GM21367 (cell line): ENCODE measurements at regions not wholly inside any gene's neighbourhood (a gene's known extent, or its start where the extent isn't known, plus 50 kb on each side); places are given as distances from the start of the nearest gene placed in this dataset.
A peak's percentile ranks its signal among the peaks of the same experiment; 100 is the strongest.
"Not testable (repeated sequence)": the region's sequence is repeated elsewhere in the genome, so short reads cannot be mapped to it uniquely, and the experiment has no call there.

Experiments
- ATAC-seq: cut with Tn5 transposase; IDR thresholded peaks from one replicate; pipeline ENCODE4 v1.9.1; 2021; ENCODE audit not compliant: unreplicated experiment

- no peak for ATAC-seq
Measured at GRCh38 chr2:219830353-219830738, 202.9 kb downstream of the SLC4A3 start.

GRCh38 chr2:219831957-219832356, 204.5 kb downstream of the SLC4A3 start:
- ATAC-seq: no peak

- ATAC-seq: no peak
Measured at GRCh38 chr2:219832904-219833303, 205.5 kb downstream of the SLC4A3 start.

DNA sequence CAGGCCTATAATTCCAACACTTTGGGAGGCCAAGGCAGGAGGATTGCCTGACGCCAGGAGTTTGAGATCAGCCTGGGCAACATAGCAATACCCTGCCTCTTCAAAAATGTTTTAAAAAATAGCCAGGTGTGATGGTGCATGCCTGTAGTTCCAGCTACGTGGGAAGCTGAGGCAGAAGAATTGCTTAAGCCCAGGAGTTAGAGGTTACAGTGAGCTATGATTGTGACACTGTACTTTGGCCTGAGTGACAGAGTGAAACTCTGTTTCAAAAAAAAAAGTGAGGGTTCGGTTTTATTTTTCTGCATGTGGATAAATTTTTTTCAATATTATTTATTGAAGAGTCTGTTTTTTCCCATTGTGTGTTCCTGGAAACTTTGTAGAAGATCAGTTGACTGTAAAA, 208.1 kb downstream of the SLC4A3 start:
- no peak for ATAC-seq

DNA sequence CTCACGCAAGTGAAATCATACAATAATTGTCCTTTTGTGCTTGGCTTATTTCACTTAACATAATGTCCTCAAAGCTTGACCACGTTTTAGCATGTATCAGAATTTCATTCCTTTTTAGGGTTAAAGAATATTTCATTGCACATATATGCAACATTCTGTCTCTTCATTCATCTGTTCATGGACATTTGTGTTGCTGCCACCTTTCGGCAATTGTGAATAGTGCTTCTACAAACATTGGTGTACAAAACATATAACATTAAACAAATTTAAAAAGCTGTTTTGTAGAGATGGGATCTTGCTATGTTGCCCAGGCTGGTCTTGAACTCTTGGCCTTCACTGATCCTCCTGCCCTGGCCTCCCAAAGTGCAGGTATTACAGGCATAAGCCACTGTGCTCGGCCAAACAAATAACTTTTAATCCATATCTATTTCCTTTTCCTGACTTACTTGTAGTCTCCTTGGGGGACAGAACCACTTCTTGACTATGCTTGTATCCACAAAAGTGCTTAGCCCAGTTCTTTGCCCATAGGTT, 209.3 kb downstream of the SLC4A3 start:
- ATAC-seq: no peak

DNA sequence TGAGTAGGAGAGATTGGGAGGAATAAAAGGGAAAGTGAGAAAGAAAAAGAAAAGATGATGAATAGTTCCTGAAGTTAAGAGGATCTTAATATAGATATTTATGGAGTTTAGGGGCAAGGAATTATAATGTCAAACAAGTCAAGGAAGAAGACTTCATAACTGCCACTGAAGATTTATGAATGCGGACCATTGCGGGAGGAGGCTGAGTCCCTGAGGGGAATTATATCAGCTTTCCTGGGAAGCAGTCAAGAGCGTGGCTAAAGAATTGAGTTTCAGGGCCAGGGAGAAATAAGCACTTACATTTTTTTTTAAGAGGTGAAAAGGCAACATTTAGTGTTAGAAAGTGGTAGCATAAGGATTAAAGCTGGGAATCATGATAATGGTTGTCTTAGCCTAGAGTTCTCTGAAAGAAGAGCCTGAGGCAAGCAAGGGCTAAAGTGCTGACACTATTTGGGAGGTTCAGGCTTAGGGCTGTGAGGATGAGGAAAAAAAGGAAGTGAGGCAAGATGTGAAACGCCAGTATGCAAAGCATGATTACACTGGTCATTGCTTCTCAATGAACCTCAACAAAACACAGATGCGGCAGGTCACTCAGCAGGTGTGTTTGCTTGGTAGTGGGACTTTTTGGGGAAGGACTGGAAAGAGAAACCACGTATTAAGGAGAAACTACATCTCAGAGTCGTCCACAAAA, 217.1 kb downstream of the SLC4A3 start:
- ATAC-seq: peak; percentile 95

GRCh38 chr2:219848882-219849281, 221.5 kb downstream of the SLC4A3 start:
- no peak for ATAC-seq

GRCh38 chr2:219851169-219851568, 223.7 kb downstream of the SLC4A3 start:
- no peak for ATAC-seq

DNA sequence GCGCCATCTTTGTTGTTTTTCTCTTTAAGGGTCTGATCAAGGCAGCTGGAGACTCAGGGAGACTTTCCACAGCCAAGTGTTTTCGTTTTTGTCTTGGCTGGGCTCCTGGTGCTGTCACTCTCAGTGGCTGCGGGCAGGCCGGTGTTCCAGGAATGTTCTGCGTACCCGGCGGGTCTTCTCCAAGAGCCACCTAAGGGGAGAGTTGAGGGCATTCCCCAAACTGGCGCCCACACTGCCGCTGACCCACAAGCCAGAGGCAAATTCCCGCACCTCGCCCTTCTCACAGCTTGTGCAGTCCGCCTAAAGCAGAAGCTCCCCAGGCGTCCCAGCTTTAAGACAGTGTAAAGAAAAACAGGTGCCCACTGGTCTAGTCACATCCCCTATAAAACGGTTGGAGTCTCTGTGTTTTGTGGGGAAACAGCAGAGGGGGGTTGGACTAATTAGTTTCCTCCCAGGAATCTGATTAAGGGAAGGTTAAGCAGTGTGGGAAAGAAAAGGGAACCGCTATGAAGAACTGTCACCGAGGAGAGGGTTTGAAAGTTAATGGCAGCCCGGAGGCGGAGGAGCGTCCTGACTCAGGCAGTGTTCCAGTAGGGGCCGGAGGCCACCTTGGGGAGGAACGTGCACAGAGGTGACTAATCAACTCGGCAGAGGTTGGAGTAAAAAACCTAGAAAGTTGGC, 224.5 kb downstream of the SLC4A3 start:
- ATAC-seq: no peak

GRCh38 chr2:219852626-219853025, 225.2 kb downstream of the SLC4A3 start:
- ATAC-seq: no peak

GRCh38 chr2:219856602-219857001, 229.2 kb downstream of the SLC4A3 start:
- no peak for ATAC-seq

- ATAC-seq: no peak
Measured at GRCh38 chr2:219857751-219858150, 230.3 kb downstream of the SLC4A3 start.

DNA sequence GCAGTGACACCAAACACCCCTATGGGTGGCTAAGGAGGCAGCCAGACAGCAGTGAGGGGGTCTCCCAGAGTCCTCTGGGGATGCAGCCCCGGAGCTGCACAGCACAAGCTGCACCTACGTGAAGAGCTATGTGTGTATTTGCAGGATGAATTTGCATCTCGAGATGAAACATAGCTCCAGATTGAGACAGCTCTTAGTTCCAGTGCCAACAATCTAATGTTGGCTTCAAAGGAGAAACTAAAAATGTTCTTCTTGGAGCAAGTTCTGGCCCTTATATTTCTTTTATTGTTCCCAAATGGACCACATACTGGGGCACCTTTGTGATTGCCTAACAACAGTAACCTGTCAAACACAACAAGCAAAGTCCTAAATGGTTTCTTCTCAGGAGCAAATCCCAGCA, 233.9 kb downstream of the SLC4A3 start:
- no peak for ATAC-seq

DNA sequence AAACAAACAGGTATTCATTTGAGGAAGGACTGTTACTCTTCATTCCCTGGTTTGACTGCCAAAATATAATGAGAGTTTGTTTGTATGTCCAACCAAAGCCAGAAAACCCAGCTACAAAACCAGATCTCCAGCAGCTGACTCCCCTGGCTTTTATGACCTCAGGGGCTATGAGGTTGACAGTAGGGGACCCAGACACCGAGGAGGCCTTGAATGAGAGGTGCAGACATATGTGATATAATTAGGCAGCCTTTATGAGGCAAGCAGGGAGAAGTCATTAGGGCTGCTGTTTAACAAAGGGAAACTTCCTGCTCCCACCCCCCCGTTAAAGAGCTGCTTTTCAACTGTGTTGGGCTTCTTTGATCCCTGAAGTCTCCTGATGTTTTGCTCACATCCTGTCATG, 236.7 kb downstream of the SLC4A3 start:
- no peak for ATAC-seq

DNA sequence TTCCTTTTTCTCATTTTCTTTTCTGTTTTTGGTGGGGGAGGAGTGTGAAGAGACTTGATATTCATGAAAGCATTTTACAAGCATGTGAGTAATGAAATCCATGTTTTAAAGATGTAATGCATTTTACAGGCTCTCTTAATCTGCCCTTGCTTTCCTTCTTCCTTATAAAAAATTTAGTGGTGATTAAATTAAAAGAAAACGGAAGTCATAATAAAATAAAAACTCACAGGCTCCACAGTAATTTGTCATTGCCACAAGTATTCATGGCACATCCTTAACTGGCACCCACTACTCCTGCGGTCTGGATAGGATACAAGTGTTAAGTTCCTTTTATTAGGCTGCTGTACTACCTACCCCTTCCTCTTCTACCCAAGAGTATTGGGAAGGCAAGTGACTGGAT, 241.2 kb downstream of the SLC4A3 start:
- ATAC-seq: no peak

DNA sequence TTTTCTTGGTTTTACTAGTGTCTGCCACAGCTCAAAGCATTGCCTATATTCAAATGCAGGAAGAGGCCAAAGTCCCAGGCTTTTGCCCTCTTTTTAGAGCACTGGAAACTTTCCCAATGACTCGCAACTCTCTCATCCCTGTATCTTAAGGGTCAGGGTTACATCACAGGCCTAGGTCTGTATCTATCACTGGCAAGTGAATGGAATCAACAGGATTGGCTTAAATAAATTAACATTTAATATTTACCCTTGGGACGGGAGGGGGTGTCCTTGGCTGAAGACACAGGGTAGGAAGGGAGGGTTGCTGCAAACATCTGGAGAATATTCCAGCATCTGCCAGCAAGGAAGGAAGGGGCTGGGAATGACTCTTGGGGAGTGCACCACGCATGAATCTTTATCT, 242.6 kb downstream of the SLC4A3 start:
- no peak for ATAC-seq

DNA sequence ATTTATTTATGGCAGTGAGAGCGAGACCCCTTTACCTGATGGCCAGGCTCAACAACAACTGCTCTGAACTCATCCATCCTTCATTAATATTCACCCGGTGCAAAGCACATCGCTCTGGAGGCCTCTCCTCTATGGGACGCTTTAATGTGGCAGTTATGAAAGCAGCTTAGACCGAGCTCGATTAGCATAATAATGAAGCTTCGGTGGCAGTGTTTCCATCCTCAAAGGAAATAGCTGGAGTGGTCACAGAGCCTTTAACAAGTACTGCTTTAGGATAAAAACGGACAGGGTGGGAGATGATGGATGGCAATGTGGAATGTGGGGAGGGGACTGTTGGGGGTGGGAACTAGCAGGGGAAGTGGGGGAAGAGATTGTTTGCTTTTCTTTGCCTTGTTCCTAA, 243.9 kb downstream of the SLC4A3 start:
- ATAC-seq: no peak

DNA sequence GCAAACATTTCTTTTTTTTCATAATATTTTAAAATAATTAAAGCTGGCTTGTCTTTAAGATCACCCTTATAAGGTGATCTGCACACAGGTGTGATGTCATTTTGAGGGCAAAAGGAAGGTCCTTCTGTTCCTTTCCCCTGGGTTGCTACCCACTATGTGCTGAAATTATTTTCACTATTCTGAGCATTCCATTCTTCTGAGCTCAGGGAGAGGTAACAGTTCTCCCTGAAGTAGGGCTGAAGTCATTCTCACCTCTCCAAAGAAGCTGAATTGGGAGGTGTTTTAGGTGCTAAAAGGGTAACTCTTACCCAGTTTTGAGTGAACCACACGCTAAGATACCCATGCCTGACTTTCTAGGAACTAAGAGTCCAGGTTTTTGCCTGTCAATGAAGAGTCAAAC, 247.6 kb downstream of the SLC4A3 start:
- no peak for ATAC-seq

- not testable (repeated sequence) for ATAC-seq
Measured at GRCh38 chr2:219875986-219876385, 248.6 kb downstream of the SLC4A3 start.

DNA sequence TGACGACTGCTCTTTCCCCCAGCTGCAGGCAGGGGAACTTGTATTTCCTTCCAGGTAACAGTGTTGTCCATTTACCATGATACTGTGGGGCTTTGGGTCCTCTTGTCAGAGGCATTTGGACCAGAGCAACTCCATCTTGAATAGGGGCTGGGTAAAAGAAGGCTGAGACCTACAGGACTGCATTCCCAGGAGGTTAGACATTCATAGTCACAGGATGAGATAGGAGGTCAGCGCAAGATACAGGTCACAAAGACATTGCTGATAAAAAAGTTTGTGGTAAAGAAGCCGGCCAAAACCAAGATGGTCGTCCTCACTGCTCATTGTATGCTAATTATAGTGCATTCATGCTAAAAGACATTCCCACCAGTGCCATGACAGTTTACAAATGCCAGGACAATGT, 249.5 kb downstream of the SLC4A3 start:
- ATAC-seq: no peak

DNA sequence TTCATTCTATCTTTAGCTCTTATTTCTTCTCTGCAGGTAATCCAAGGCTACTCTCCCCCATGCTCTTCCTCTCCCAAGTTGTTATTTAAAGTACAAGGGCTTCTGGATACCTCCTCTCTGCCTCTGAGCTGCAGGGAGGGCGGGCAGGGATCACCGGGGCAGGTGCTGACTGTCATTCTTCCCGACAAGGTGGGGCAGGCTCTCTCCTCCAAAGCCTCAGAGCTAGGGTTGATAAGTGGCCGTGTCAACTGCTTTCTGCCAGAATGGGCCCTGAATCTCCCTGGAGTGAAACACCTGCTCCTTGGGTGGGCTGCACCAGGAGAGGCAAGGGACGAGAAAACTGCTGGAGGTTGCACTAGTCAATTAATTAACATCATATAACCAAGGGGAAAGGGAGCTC, 250.3 kb downstream of the SLC4A3 start:
- no peak for ATAC-seq

DNA sequence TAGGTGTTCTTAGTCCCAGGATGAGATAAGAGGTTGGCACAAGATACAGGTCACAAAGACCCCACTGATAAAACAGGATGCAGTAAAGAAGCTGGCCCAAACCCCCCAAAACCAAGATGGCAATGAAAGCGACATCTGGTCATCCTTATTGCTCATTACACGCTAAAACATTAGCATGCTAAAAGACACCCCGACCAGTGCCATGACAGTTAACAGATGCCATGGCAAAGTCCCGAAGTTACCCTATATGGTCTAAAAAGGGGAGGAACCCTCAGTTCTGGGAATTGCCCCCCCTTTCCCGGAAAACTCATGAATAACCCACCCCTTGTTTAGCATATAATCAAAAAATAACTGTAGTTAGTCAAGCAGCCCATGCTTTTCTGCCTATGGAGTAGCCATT, 251.1 kb downstream of the SLC4A3 start:
- ATAC-seq: no peak

DNA sequence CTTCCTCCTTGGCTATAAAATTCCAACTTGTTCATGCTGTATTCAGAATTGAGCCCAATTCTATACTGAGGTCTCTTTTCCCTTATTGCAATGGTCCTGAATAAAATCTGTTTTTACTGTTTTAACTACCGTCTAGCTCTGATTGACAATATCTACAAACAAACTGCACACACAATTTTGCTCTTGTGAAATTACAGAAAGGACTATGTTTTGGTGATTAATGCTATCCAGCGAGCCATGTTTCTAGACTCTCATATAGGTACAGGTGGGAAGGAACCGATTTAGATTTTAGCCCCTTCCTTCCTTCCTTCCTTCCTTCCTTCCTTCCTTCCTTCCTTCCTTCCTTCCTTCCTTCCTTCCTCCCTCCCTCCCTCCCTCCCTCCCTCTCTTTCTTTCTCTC, 254.4 kb downstream of the SLC4A3 start:
- no peak for ATAC-seq
